Karpas-422 (cell line): ENCODE measurements at regions not wholly inside any gene's neighbourhood (a gene's known extent, or its start where the extent isn't known, plus 50 kb on each side); places are given as distances from the start of the nearest gene placed in this dataset.

ENCODE experiments used
- DNase-seq: peaks from one replicate; pipeline ENCODE4 v3.0.0-alpha.2; 2015
- H2AFZ ChIP-seq: fragments of 200-600 bp; sonication (generic); 2 replicates; pipeline ENCODE4 v1.6.1; 2014; ENCODE audit warnings: antibody characterized with exemption, low read length, mixed read lengths
- H3K27ac ChIP-seq: fragments of 200-600 bp; sonication (generic); 2 replicates; pipeline ENCODE4 v1.5.1; 2014; ENCODE audit warnings: mild to moderate bottlenecking, low read length, moderate library complexity
- H3K27me3 ChIP-seq: fragments of 200-600 bp; sonication (generic); 2 replicates; pipeline ENCODE4 v1.6.1; 2014; ENCODE audit warnings: low read length, mixed read lengths
- H3K36me3 ChIP-seq: fragments of 200-600 bp; sonication (generic); 2 replicates; pipeline ENCODE4 v1.6.1; 2014; ENCODE audit warnings: low read length, mixed read lengths; ENCODE audit not compliant: insufficient read depth
- H3K4me1 ChIP-seq: fragments of 200-600 bp; sonication (generic); 2 replicates; pipeline ENCODE4 v1.6.1; 2014; ENCODE audit warnings: mild to moderate bottlenecking, low read length, mixed read lengths
- H3K4me2 ChIP-seq: fragments of 200-600 bp; sonication (generic); 2 replicates; pipeline ENCODE4 v1.6.1; 2014; ENCODE audit warnings: low read length, low read depth, mild to moderate bottlenecking; ENCODE audit not compliant: poor library complexity, severe bottlenecking
- H3K4me3 ChIP-seq: fragments of 200-600 bp; sonication (generic); 2 replicates; pipeline ENCODE4 v1.5.1; 2014; ENCODE audit warnings: mild to moderate bottlenecking, antibody characterized with exemption, low read length, mixed read lengths
- H3K79me2 ChIP-seq: fragments of 200-600 bp; sonication (generic); 2 replicates; pipeline ENCODE4 v1.6.1; 2014; ENCODE audit warnings: mild to moderate bottlenecking, low read length, mixed read lengths
- H3K9ac ChIP-seq: fragments of 200-600 bp; sonication (generic); 2 replicates; pipeline ENCODE4 v1.6.0; 2014; ENCODE audit warnings: low read length
- H3K9me2 ChIP-seq: fragments of 200-600 bp; sonication (generic), shearing (Covaris generic); replicated peaks from 2 replicates; pipeline ENCODE4 v1.6.0; 2014; ENCODE audit warnings: mild to moderate bottlenecking, low read length, moderate library complexity; ENCODE audit not compliant: insufficient read depth
- H3K9me3 ChIP-seq: fragments of 300-700, 200-600 bp; sonication (generic); 2 replicates; pipeline ENCODE4 v1.6.1; 2014; ENCODE audit warnings: low read length, mixed read lengths
- H4K20me1 ChIP-seq: fragments of 200-600 bp; sonication (generic); 2 replicates; pipeline ENCODE4 v1.6.1; 2014; ENCODE audit warnings: mild to moderate bottlenecking, antibody characterized with exemption, low read length, low read depth; ENCODE audit not compliant: insufficient read depth

DNA sequence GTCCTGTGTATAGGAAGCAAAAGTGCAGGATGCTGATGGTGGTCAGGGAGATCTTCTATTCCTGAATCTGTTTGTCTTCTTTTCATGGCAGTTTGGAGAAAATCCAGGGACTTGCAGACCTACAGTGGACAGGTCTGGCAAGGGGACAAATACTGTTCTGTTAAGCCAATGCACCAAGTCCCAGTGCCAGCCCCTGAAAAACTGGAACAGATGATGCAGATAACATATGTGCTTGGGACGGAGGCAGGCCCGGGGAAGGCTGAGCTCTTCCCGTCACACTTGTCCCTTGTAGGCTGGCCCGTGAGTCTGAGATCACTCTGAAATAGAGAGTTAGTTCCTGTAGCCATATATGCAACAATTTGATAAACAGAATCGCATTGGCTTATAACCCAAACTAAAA, 265.7 kb downstream of the MTRR start:
- no peaks in the 10 kb centered on the region for H3K9me3 ChIP-seq
- H3K9me2 ChIP-seq = no peaks in the 10 kb centered on the region
- DNase-seq = no peak
- no peak overlapping the region for H3K4me2 ChIP-seq
- H3K79me2 ChIP-seq = no peaks in the 10 kb centered on the region
- no peak overlapping the region for H3K9ac ChIP-seq
- no peaks in the 10 kb centered on the region for H4K20me1 ChIP-seq
- no peaks in the 10 kb centered on the region for H3K4me1 ChIP-seq
- no peak overlapping the region for H3K27ac ChIP-seq
- no peaks in the 10 kb centered on the region for H3K27me3 ChIP-seq
- H3K4me3 ChIP-seq = no peak overlapping the region
- no peak overlapping the region for H2AFZ ChIP-seq
- H3K36me3 ChIP-seq = no peaks in the 10 kb centered on the region

DNA sequence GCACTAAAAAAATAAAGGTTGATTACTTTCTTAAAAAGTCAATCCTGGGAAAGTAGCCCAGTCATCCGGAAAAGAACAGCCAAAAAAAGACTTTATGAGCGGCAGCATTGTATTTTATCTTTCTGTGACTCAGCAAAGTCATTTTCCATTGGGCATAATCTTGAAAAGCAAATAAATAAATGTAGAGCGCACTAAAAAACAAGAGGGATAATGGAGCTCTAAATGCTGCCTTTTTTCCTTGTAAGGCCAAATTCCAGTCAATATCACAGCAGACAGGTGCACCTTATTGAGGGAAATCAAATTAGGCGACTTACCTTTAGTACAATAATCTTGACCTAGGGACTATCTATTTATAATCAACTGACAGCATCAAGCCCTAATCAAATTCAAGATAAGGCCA, 266.8 kb downstream of the MTRR start:
- H3K36me3 ChIP-seq = no peaks in the 10 kb centered on the region
- no peak overlapping the region for H2AFZ ChIP-seq
- H3K9me3 ChIP-seq = no peaks in the 10 kb centered on the region
- H3K27me3 ChIP-seq = no peaks in the 10 kb centered on the region
- H3K9ac ChIP-seq = no peak overlapping the region
- H3K79me2 ChIP-seq = no peaks in the 10 kb centered on the region
- H4K20me1 ChIP-seq = no peaks in the 10 kb centered on the region
- H3K4me1 ChIP-seq = no peaks in the 10 kb centered on the region
- no peak overlapping the region for H3K4me2 ChIP-seq
- no peak overlapping the region for H3K27ac ChIP-seq
- no peaks in the 10 kb centered on the region for H3K9me2 ChIP-seq
- H3K4me3 ChIP-seq = no peak overlapping the region
- no peak for DNase-seq

DNA sequence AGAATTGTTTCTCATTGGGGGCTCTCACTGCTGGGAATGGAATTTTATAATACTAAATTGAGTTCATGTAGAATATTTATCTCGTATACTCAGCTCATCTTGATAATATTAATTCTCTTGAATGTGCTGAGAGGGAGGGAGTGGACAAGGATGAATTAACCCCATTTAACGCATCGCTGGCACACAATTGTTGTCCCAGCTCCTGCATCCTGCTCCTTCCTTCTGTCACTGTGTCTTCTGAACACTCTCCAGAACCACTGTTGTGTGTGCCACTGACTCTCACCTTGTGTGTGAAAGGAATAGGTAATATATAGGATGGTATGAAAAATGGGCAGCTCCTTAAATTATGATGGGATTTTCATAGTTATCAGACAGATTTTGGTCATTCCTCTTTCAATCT, 267.3 kb downstream of the MTRR start:
- no peaks in the 10 kb centered on the region for H3K27me3 ChIP-seq
- no peaks in the 10 kb centered on the region for H3K79me2 ChIP-seq
- H3K9ac ChIP-seq = no peak overlapping the region
- no peak overlapping the region for H2AFZ ChIP-seq
- DNase-seq = no peak
- no peak overlapping the region for H3K4me3 ChIP-seq
- no peaks in the 10 kb centered on the region for H3K9me2 ChIP-seq
- no peak overlapping the region for H3K4me2 ChIP-seq
- no peaks in the 10 kb centered on the region for H4K20me1 ChIP-seq
- no peaks in the 10 kb centered on the region for H3K36me3 ChIP-seq
- no peak overlapping the region for H3K27ac ChIP-seq
- no peaks in the 10 kb centered on the region for H3K4me1 ChIP-seq
- H3K9me3 ChIP-seq = no peaks in the 10 kb centered on the region

DNA sequence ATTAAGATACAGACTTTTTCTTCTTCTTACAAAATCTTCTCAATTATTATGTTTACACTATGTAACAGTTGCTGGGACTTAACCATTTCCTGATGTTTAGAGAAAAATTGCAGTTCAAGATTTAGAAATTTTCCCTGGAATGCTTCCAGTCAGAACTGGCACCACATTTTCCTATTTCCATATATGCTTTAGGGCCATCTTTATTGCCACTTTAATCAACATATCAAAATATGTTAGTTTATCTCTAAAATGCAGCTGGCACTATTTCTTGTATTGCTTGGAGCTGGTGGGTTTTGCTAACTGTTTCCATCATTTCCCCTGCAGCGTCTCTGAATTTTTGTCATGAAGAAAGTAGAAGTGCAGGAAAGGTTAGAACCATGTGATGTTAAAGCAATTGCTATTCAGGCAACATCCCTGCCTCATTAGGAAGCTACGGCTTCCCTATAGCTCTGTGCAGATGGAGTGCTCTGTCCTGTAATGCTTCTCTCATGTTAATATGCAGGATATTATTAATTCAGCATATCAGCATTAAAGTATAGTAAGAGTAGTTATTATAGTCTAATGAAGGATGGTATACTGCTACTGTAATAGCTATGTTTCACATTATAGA, 269.1 kb downstream of the MTRR start:
- Histone ChIP-seq H3K9ac (no peak overlapping the region), H3K9me2 (no peaks in the 10 kb centered on the region), H2AFZ (no peak overlapping the region), H3K4me2 (no peak overlapping the region), H3K27ac (no peak overlapping the region), H3K9me3 (no peaks in the 10 kb centered on the region), H3K79me2 (no peaks in the 10 kb centered on the region), H3K4me3 (no peak overlapping the region), H3K4me1 (no peaks in the 10 kb centered on the region), H4K20me1 (no peaks in the 10 kb centered on the region), H3K27me3 (no peaks in the 10 kb centered on the region), H3K36me3 (no peaks in the 10 kb centered on the region)
- DNase-seq = no peak

DNA sequence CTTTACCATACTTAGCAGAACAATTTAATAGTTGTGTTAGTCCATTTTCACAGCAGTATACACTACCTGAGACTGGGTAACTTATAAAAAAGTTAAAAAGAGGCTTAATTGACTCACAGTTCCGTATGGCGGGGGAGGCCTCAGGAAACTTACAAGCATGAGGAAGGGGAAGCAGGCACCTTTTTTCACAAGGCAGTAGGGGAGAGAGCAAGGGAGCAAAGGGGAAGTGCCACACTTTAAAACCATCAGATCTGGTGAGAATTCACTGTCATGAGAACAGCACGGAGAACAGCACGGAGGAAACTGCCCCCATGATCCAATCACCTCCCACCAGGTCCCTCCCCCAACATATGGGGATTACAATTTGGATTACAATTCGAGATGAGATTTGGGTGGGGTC, 269.9 kb downstream of the MTRR start:
- Histone ChIP-seq H3K79me2 (no peaks in the 10 kb centered on the region), H3K36me3 (no peaks in the 10 kb centered on the region), H3K4me3 (no peak overlapping the region), H3K4me2 (no peak overlapping the region), H3K27me3 (no peaks in the 10 kb centered on the region), H3K4me1 (no peaks in the 10 kb centered on the region), H3K27ac (no peak overlapping the region), H2AFZ (no peak overlapping the region), H3K9me2 (no peaks in the 10 kb centered on the region), H3K9me3 (no peaks in the 10 kb centered on the region), H3K9ac (no peak overlapping the region), H4K20me1 (no peaks in the 10 kb centered on the region)
- DNase-seq = no peak

DNA sequence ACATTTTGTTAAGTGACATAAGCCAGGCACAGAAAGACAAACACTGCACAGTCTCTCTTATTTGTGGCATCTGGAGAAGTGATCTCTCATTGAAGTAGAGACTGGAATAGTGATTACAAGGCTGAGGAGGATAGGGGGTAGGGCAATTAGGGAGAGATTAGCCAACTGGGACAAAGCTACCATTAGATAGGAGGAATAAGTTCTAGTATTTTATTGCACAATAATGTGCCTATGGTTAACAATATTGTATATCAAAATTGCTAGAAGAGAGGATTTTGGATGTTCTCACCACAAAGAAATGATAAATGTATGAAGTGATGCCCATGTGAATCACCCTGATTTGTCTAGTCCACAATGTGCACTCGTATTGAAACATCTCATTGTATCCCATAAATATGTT, 281.8 kb downstream of the MTRR start:
- no peak overlapping the region for H3K4me2 ChIP-seq
- no peaks in the 10 kb centered on the region for H3K4me1 ChIP-seq
- no peaks in the 10 kb centered on the region for H3K79me2 ChIP-seq
- H3K4me3 ChIP-seq = no peak overlapping the region
- H3K36me3 ChIP-seq = no peaks in the 10 kb centered on the region
- H3K9ac ChIP-seq = no peak overlapping the region
- no peak overlapping the region for H2AFZ ChIP-seq
- H3K9me2 ChIP-seq = no peaks in the 10 kb centered on the region
- no peaks in the 10 kb centered on the region for H4K20me1 ChIP-seq
- no peaks in the 10 kb centered on the region for H3K9me3 ChIP-seq
- H3K27ac ChIP-seq = no peak overlapping the region
- H3K27me3 ChIP-seq = no peaks in the 10 kb centered on the region
- DNase-seq = no peak

DNA sequence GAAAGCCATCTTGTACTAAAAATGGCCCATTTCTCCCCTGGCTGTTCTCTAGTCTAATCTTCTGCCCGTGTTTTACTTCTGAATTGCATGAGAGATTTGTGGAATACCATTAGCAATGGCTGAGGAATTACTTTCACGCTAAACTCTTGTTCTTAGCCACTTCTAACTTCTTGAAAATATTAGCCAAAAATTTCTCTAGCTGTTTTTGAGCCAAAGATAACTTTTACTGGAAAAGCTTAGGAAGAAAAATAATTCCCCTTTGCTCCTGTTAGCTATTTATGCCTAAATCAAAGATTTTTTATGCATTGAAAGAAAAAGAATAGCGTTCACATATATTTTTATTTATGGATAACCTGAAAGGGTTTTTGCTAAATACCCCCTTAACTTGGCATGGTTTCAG, 287.8 kb downstream of the MTRR start:
- Histone ChIP-seq H3K36me3 (no peaks in the 10 kb centered on the region), H3K4me3 (no peak overlapping the region), H3K79me2 (no peaks in the 10 kb centered on the region), H3K4me1 (no peaks in the 10 kb centered on the region), H3K9me3 (no peaks in the 10 kb centered on the region), H3K9me2 (no peaks in the 10 kb centered on the region), H3K27ac (no peak overlapping the region), H3K9ac (no peak overlapping the region), H3K4me2 (no peak overlapping the region), H3K27me3 (no peaks in the 10 kb centered on the region), H4K20me1 (no peaks in the 10 kb centered on the region), H2AFZ (no peak overlapping the region)
- DNase-seq = no peak

DNA sequence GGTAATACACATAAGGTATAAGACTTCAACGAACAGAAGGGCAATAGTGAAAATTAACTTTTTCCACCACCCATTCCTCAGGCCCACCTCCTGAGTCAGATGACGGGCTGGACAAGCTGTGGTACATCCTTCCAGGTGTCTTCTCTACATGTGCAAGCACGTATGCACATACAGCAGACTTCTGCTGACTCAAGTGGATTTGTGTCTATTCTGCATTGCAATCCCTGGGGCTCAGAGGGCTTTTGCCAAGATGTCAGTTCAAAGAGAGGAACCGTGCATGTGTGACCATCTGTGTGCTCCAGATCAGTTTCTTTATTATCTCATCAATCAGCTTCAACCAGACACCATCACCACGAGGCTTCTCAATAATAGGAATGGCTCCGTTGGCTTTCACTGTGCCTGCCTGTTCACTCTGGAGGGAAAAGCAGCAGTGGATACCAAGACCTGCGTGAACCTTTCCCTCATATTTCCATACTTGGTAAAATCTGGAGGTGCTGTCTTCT, 288.4 kb downstream of the MTRR start:
- no peak overlapping the region for H2AFZ ChIP-seq
- no peaks in the 10 kb centered on the region for H4K20me1 ChIP-seq
- no peak overlapping the region for H3K4me2 ChIP-seq
- no peaks in the 10 kb centered on the region for H3K9me2 ChIP-seq
- H3K9ac ChIP-seq = no peak overlapping the region
- no peak for DNase-seq
- H3K27ac ChIP-seq = no peak overlapping the region
- no peaks in the 10 kb centered on the region for H3K9me3 ChIP-seq
- H3K4me1 ChIP-seq = no peaks in the 10 kb centered on the region
- H3K79me2 ChIP-seq = no peaks in the 10 kb centered on the region
- H3K36me3 ChIP-seq = no peaks in the 10 kb centered on the region
- H3K27me3 ChIP-seq = no peaks in the 10 kb centered on the region
- no peak overlapping the region for H3K4me3 ChIP-seq
